T-cell (primary cell): ENCODE measurements at regions not wholly inside any gene's neighbourhood (a gene's known extent, or its start where the extent isn't known, plus 50 kb on each side); places are given as distances from the start of the nearest gene placed in this dataset.
A peak's percentile ranks its signal among the peaks of the same experiment; 100 is the strongest.

ENCODE experiments used
- ATAC-seq, 4 experiments: fragments of 200-7000 bp in 3 of 4; fragments of 150-1000 bp in 1 of 4; cut with Tn5 transposase; replicated peaks in 1 of 4; 1 replicate in 3 of 4; 2 replicates in 1 of 4; pipeline ENCODE4 v1.10.0; 2021; ENCODE audit warnings: moderate library complexity in 3 of 4, mild to moderate bottlenecking in 2 of 4, moderate number of reproducible peaks in 1 of 4
- CTCF ChIA-PET, 2 donors: fragments of 300-600 bp; sonication (Branson Sonifier 250); formaldehyde crosslinking; loops; one replicate each; lab custom pipeline; 2022; ENCODE audit warnings: antibody characterized with exemption in 2 of 2; lab: Charles Lee
- POLR2A ChIA-PET, 2 donors: fragments of 300-600 bp; sonication (Branson Sonifier 250); formaldehyde crosslinking; loops; one replicate each; lab custom pipeline; 2022; ENCODE audit warnings: antibody characterized with exemption in 2 of 2; lab: Charles Lee
- DNase-seq, 35 experiments: peaks; one replicate each; pipeline versions ENCODE4 v3.0.0 to v3.0.0-alpha.2; 2013 to 2023
- H3K27ac ChIP-seq: one replicate; pipeline ENCODE4 v1.5.1; 2013; ENCODE audit warnings: low read length
- H3K27me3 ChIP-seq, 2 experiments: replicated peaks in 1 of 2; 1 replicate in 1 of 2; 2 replicates in 1 of 2; pipeline versions ENCODE4 v1.6.1 to v1.7.0; 2013; ENCODE audit warnings: low read length in 1 of 2, mixed read lengths in 1 of 2; ENCODE audit not compliant: control insufficient read depth in 2 of 2, insufficient read depth in 2 of 2; ENCODE audit errors: extremely low read depth in 1 of 2
- H3K36me3 ChIP-seq, 2 donors: 1 replicate in 1 of 2; 2 replicates in 1 of 2; pipeline versions ENCODE4 v1.6.1 to v1.7.0; 2013; ENCODE audit warnings: low read length in 1 of 2; ENCODE audit not compliant: control insufficient read depth in 2 of 2, insufficient read depth in 1 of 2; ENCODE audit errors: extremely low read depth in 1 of 2
- H3K4me1 ChIP-seq, 2 experiments: 1 replicate in 1 of 2; 2 replicates in 1 of 2; pipeline versions ENCODE4 v1.6.1 to v1.7.0; 2013; ENCODE audit warnings: low read length in 2 of 2, mixed read lengths in 1 of 2; ENCODE audit not compliant: insufficient read depth in 2 of 2, control insufficient read depth in 1 of 2; ENCODE audit errors: extremely low read depth in 1 of 2
- H3K4me3 ChIP-seq, 2 donors: 1 replicate in 1 of 2; 2 replicates in 1 of 2; pipeline versions ENCODE4 v1.5.1 to v1.7.0; 2013; ENCODE audit warnings: mild to moderate bottlenecking in 2 of 2, low read length in 1 of 2, moderate library complexity in 1 of 2; ENCODE audit not compliant: control insufficient read depth in 1 of 2; ENCODE audit errors: extremely low read depth in 1 of 2
- H3K9me3 ChIP-seq: 2 replicates; pipeline ENCODE4 v1.7.0; 2013
- H3K27ac Mint-ChIP-seq, 2 donors: one replicate each; pipeline ENCODE4 v1.8.0; 2020 to 2021; ENCODE audit warnings: mild to moderate bottlenecking in 2 of 2, mixed read lengths in 2 of 2
- H3K27me3 Mint-ChIP-seq, 2 donors: one replicate each; pipeline ENCODE4 v1.8.0; 2021 to 2022; ENCODE audit warnings: mixed read lengths in 2 of 2
- H3K36me3 Mint-ChIP-seq: one replicate; pipeline ENCODE4 v1.8.0; 2021; ENCODE audit warnings: mixed read lengths
- H3K4me1 Mint-ChIP-seq, 3 donors: one replicate each; pipeline ENCODE4 v1.8.0; 2020 to 2022; ENCODE audit warnings: mixed read lengths in 3 of 3, mild to moderate bottlenecking in 1 of 3
- H3K4me3 Mint-ChIP-seq, 3 donors: one replicate each; pipeline ENCODE4 v1.8.0; 2020 to 2022; ENCODE audit warnings: mild to moderate bottlenecking in 3 of 3, mixed read lengths in 3 of 3, moderate library complexity in 3 of 3
- H3K9me3 Mint-ChIP-seq, 3 donors: one replicate each; pipeline ENCODE4 v1.8.0; 2020 to 2022; ENCODE audit warnings: mixed read lengths in 3 of 3
- WGBS: methylation state at CpG from one replicate; pipeline ENCODE4 v1.1.5; 2013; ENCODE audit warnings: missing lambda C conversion rate; ENCODE audit not compliant: insufficient coverage; 5-methylcytosine and 5-hydroxymethylcytosine counted together

GRCh38 chr9:20291201-20291600, 331.1 kb downstream of the MLLT3 start:
- WGBS = 62% methylated on average over 1 of the region's 2 CpGs
- no peaks in the 10 kb centered on the region for H3K27me3 Mint-ChIP-seq
- H3K9me3 Mint-ChIP-seq = peaks cover 2 to 14% (median 13%) of the 10 kb centered on the region in 3 donors
- H3K36me3 Mint-ChIP-seq = no peaks in the 10 kb centered on the region
- Histone ChIP-seq H3K27me3 (no peaks in the 10 kb centered on the region), H3K27ac (no peak overlapping the region), H3K4me3 (no peak overlapping the region), H3K4me1 (peaks cover 0 to 3% of the 10 kb centered on the region in 2 experiments), H3K9me3 (peaks cover 2% of the 10 kb centered on the region), H3K36me3 (no peaks in the 10 kb centered on the region)
- CTCF ChIA-PET = no interaction called here
- ATAC-seq = no peak
- no peak for DNase-seq
- no peak overlapping the region for H3K4me3 Mint-ChIP-seq
- no peak overlapping the region for H3K27ac Mint-ChIP-seq
- H3K4me1 Mint-ChIP-seq = peaks cover 17 to 26% (median 18%) of the 10 kb centered on the region in 3 donors
- POLR2A ChIA-PET = interaction anchor here in 1 of 2 donors (0.9 kb wide), 1 partner anchor 8 kb away, joined by 3 read pairs; no protein-coding TSS in a partner anchor

DNA sequence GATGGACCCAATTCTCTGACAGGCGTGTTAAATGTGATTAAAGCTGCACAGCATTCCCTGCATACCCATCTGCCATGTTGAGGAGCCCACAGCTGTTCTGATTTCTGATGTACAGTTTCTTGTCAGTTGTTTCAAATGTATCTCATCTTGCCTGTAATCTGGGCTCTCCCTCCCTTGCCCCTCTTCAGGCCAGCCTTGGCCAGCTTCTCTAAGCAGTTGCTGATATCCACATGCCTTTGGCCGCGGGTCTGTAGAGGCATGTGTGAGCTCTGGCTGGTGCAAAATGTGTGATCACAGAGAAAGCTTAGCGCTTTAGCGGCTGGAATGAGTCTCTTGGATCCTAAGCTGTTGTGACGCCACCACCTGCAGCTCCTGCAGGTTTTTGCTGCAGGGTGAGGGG, 332.0 kb downstream of the MLLT3 start:
- ChIA-PET CTCF (interaction anchor here in 1 of 2 donors (0.6 kb wide), 1 partner anchor 51 kb away, joined by 4 read pairs; no protein-coding TSS in a partner anchor), POLR2A (interaction anchor here in 1 of 2 donors (0.9 kb wide), 1 partner anchor 9 kb away, joined by 3 read pairs; no protein-coding TSS in a partner anchor)
- Histone ChIP-seq H3K4me3 (no peak overlapping the region), H3K4me1 (peaks cover 3 to 5% of the 10 kb centered on the region in 2 experiments), H3K36me3 (no peaks in the 10 kb centered on the region), H3K9me3 (peaks cover 2% of the 10 kb centered on the region), H3K27me3 (no peaks in the 10 kb centered on the region), H3K27ac (no peak overlapping the region)
- Mint-ChIP-seq H3K4me1 (peaks cover 26 to 34% (median 26%) of the 10 kb centered on the region in 3 donors), H3K36me3 (no peaks in the 10 kb centered on the region), H3K27ac (no peak overlapping the region), H3K4me3 (no peak overlapping the region), H3K9me3 (peaks cover 2 to 14% (median 13%) of the 10 kb centered on the region in 3 donors), H3K27me3 (no peaks in the 10 kb centered on the region)
- DNase-seq (no peak), ATAC-seq (no peak)
- 98% methylated on average over 6 of the region's 6 CpGs for WGBS

- Histone ChIP-seq H3K36me3 (no peaks in the 10 kb centered on the region), H3K27ac (no peak overlapping the region), H3K27me3 (no peaks in the 10 kb centered on the region), H3K9me3 (peaks cover 2% of the 10 kb centered on the region), H3K4me3 (no peak overlapping the region), H3K4me1 (peaks cover 3 to 5% of the 10 kb centered on the region in 2 experiments)
- Mint-ChIP-seq H3K36me3 (no peaks in the 10 kb centered on the region), H3K4me1 (peaks cover 28 to 38% (median 28%) of the 10 kb centered on the region in 3 donors), H3K4me3 (no peak overlapping the region), H3K27me3 (no peaks in the 10 kb centered on the region), H3K27ac (no peak overlapping the region), H3K9me3 (peaks cover 2 to 14% (median 13%) of the 10 kb centered on the region in 3 donors)
- no peak for DNase-seq
- POLR2A ChIA-PET = no interaction called here
- no peak for ATAC-seq
- WGBS = 94% methylated on average over 5 of the region's 9 CpGs
- CTCF ChIA-PET = no interaction called here
Measured at GRCh38 chr9:20289423-20290010, 332.8 kb downstream of the MLLT3 start.

GRCh38 chr9:20286969-20287368, 335.3 kb downstream of the MLLT3 start:
- ChIA-PET CTCF (no interaction called here), POLR2A (no interaction called here)
- Histone ChIP-seq H3K9me3 (peaks cover 2% of the 10 kb centered on the region), H3K27ac (no peak overlapping the region), H3K36me3 (no peaks in the 10 kb centered on the region), H3K4me3 (no peak overlapping the region), H3K4me1 (peaks cover 3 to 5% of the 10 kb centered on the region in 2 experiments), H3K27me3 (no peaks in the 10 kb centered on the region)
- no peaks in the 10 kb centered on the region for H3K27me3 Mint-ChIP-seq
- H3K27ac Mint-ChIP-seq = no peak overlapping the region
- no peaks in the 10 kb centered on the region for H3K36me3 Mint-ChIP-seq
- no peak overlapping the region for H3K4me3 Mint-ChIP-seq
- H3K4me1 Mint-ChIP-seq = peaks cover 28 to 32% (median 28%) of the 10 kb centered on the region in 3 donors
- DNase-seq = no peak
- H3K9me3 Mint-ChIP-seq = peaks cover 2 to 13% (median 3%) of the 10 kb centered on the region in 3 donors
- WGBS = no CpG with 5 or more reads among the region's 3 CpGs
- no peak for ATAC-seq

GRCh38 chr9:20286154-20286700, 336.1 kb downstream of the MLLT3 start:
- Mint-ChIP-seq H3K4me3 (peak overlapping the region in 1 of 3 donors; percentile 3), H3K27ac (peak overlapping the region; percentile 33 to 74), H3K9me3 (peaks cover 0 to 13% (median 0%) of the 10 kb centered on the region in 3 donors), H3K36me3 (no peaks in the 10 kb centered on the region), H3K27me3 (no peaks in the 10 kb centered on the region), H3K4me1 (peaks cover 28 to 32% (median 28%) of the 10 kb centered on the region in 3 donors)
- no peak overlapping the region for H3K27ac ChIP-seq
- peaks cover 2% of the 10 kb centered on the region for H3K9me3 ChIP-seq
- ChIA-PET POLR2A (interaction anchor here in 1 of 2 donors (1.0 kb wide), 1 partner anchor 573 kb away, joined by 11 read pairs; no protein-coding TSS in a partner anchor), CTCF (interaction anchor here in 1 of 2 donors (1.1 kb wide), 1 partner anchor 10 kb away, joined by 3 read pairs; no protein-coding TSS in a partner anchor)
- no peak for ATAC-seq
- 100% methylated on average over 1 of the region's 2 CpGs for WGBS
- no peaks in the 10 kb centered on the region for H3K27me3 ChIP-seq
- no peak overlapping the region for H3K4me3 ChIP-seq
- H3K4me1 ChIP-seq = peaks cover 3 to 5% of the 10 kb centered on the region in 2 experiments
- no peaks in the 10 kb centered on the region for H3K36me3 ChIP-seq
- DNase-seq = no peak

- peaks cover 28 to 32% (median 32%) of the 10 kb centered on the region in 3 donors for H3K4me1 Mint-ChIP-seq
- peaks cover 0 to 9% (median 0%) of the 10 kb centered on the region in 3 donors for H3K9me3 Mint-ChIP-seq
- H3K27ac Mint-ChIP-seq = no peak overlapping the region
- Histone ChIP-seq H3K27me3 (no peaks in the 10 kb centered on the region), H3K27ac (no peak overlapping the region), H3K9me3 (peaks cover 2% of the 10 kb centered on the region), H3K4me3 (no peak overlapping the region), H3K36me3 (no peaks in the 10 kb centered on the region), H3K4me1 (peaks cover 3 to 5% of the 10 kb centered on the region in 2 experiments)
- POLR2A ChIA-PET = interaction anchor here (0.6 kb wide), 2 partner anchors 128 to 163 kb away, joined by 3 to 5 read pairs; no protein-coding TSS in a partner anchor
- no peak overlapping the region for H3K4me3 Mint-ChIP-seq
- no peaks in the 10 kb centered on the region for H3K27me3 Mint-ChIP-seq
- whole genome bisulfite sequencing = no CpG with 5 or more reads among the region's 3 CpGs
- CTCF ChIA-PET = no interaction called here
- no peak for DNase-seq
- no peak for ATAC-seq
- no peaks in the 10 kb centered on the region for H3K36me3 Mint-ChIP-seq
Measured at GRCh38 chr9:20284601-20285289, 337.6 kb downstream of the MLLT3 start.
